Ishikawa (cell line): ENCODE measurements at regions not wholly inside any gene's neighbourhood (a gene's known extent, or its start where the extent isn't known, plus 50 kb on each side); places are given as distances from the start of the nearest gene placed in this dataset.

ENCODE experiments used
- CEBPB ChIP-seq: IDR thresholded peaks from 2 replicates; pipeline ENCODE4 v1.6.1; 2012
- CREB1 ChIP-seq: IDR thresholded peaks from 2 replicates; pipeline ENCODE4 v1.6.1; 2012; ENCODE audit warnings: low read depth
- EGR1 ChIP-seq: IDR thresholded peaks from 2 replicates; pipeline ENCODE4 v1.6.1; 2012
- EP300 ChIP-seq: IDR thresholded peaks from 2 replicates; pipeline ENCODE4 v1.6.1; 2012; ENCODE audit warnings: borderline replicate concordance
- RAD21 ChIP-seq: IDR thresholded peaks from 2 replicates; pipeline ENCODE4 v1.6.1; 2012; ENCODE audit warnings: low read depth
- YY1 ChIP-seq: IDR thresholded peaks from 2 replicates; pipeline ENCODE4 v1.6.1; 2012; ENCODE audit warnings: low read depth
- TF ChIP-seq, protein P1 (sequence below): IDR thresholded peaks from 2 replicates; pipeline ENCODE4 v1.6.1; 2012; ENCODE audit warnings: low read depth, mild to moderate bottlenecking

DNA sequence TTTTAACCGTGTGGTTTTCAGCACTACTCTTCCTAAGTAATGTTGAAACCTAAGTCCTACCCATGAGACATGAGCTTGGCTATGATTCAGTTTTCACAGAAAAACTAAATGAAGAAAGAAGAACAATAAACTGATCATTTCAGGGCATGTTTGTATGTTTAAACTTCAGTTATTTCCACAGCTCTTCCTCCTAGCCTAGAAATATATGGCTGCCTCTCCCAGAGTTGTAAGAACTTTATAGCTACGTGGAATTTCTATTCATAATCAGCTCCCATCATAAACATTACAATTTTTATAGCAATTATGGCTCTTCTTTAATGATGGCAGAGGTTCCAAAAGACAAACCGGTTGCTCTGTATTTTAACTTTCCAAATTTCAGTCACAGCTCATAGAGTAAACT, 314.7 kb upstream of the ADAMTSL1 start:
- TF ChIP-seq EP300 (no peak), YY1 (no peak), CEBPB (no peak), RAD21 (no peak), EGR1 (no peak), CREB1 (no peak)
- TF ChIP-seq, protein P1, sequence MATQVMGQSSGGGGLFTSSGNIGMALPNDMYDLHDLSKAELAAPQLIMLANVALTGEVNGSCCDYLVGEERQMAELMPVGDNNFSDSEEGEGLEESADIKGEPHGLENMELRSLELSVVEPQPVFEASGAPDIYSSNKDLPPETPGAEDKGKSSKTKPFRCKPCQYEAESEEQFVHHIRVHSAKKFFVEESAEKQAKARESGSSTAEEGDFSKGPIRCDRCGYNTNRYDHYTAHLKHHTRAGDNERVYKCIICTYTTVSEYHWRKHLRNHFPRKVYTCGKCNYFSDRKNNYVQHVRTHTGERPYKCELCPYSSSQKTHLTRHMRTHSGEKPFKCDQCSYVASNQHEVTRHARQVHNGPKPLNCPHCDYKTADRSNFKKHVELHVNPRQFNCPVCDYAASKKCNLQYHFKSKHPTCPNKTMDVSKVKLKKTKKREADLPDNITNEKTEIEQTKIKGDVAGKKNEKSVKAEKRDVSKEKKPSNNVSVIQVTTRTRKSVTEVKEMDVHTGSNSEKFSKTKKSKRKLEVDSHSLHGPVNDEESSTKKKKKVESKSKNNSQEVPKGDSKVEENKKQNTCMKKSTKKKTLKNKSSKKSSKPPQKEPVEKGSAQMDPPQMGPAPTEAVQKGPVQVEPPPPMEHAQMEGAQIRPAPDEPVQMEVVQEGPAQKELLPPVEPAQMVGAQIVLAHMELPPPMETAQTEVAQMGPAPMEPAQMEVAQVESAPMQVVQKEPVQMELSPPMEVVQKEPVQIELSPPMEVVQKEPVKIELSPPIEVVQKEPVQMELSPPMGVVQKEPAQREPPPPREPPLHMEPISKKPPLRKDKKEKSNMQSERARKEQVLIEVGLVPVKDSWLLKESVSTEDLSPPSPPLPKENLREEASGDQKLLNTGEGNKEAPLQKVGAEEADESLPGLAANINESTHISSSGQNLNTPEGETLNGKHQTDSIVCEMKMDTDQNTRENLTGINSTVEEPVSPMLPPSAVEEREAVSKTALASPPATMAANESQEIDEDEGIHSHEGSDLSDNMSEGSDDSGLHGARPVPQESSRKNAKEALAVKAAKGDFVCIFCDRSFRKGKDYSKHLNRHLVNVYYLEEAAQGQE, result no peak
